ENCODE measurements at regions not wholly inside any gene's neighbourhood (a gene's known extent, or its start where the extent isn't known, plus 50 kb on each side); places are given as distances from the start of the nearest gene placed in this dataset.

DNA sequence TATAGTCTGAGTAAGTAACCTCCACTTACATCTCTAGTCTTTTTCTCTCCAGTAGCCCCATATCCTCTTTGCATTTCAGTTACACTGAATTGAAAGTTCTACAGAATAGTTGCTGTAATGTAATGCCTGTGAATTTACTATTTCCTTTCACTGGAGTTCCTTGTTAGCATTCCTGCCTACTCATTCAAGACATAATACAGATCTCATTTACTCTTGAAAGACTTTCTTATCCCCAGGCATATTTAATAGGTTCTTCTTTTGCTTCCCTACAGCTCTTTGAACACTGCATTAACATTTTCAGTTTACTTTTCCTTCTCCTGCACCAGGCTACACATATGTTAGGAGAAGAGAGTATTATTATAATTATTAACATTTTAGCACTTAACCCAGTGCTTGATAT is 87.6 kb upstream of the OR13F1 start:
- Histone ChIP-seq H3K4me1 (no peaks in the 10 kb centered on the region), H3K4me3 (no peak overlapping the region), H3K27me3 (no peaks in the 10 kb centered on the region), H3K27ac (no peak overlapping the region), H3K9me3 (no peaks in the 10 kb centered on the region), H3K36me3 (no peaks in the 10 kb centered on the region)
- TF ChIP-seq, protein P1, sequence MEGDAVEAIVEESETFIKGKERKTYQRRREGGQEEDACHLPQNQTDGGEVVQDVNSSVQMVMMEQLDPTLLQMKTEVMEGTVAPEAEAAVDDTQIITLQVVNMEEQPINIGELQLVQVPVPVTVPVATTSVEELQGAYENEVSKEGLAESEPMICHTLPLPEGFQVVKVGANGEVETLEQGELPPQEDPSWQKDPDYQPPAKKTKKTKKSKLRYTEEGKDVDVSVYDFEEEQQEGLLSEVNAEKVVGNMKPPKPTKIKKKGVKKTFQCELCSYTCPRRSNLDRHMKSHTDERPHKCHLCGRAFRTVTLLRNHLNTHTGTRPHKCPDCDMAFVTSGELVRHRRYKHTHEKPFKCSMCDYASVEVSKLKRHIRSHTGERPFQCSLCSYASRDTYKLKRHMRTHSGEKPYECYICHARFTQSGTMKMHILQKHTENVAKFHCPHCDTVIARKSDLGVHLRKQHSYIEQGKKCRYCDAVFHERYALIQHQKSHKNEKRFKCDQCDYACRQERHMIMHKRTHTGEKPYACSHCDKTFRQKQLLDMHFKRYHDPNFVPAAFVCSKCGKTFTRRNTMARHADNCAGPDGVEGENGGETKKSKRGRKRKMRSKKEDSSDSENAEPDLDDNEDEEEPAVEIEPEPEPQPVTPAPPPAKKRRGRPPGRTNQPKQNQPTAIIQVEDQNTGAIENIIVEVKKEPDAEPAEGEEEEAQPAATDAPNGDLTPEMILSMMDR (IDR thresholded peaks at IDR 0.05): no peak
- DNase-seq: no peak
- FAIRE-seq: no peak
- no peak for ATAC-seq
- intact Hi-C loops (cut with DNase I): no loop called here

DNA sequence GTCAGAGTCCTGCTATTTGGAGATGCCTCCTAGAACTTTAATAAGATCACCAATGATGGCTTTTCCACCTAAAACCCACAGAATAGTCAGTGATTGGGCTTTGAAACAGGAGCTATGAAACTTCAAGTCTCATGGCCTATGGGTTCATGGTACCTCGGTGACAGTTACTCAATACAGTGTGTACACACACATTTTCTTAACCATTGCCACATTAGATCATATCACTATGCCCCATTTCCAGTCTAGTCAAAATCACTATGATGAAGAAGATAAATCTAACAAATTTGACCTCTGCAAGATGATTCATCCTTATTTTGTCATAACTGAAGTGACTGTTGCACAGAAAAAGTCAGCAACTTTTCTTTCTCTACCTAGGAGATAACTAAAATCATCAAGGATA is 86.8 kb upstream of the OR13F1 start:
- no peak for DNase-seq
- no peaks in the 10 kb centered on the region for H3K4me1 ChIP-seq
- intact Hi-C loops (cut with DNase I): no loop called here
- TF ChIP-seq, protein P1 (IDR thresholded peaks at IDR 0.05): no peak
- H3K4me3 ChIP-seq: no peak overlapping the region
- no peak for FAIRE-seq
- no peaks in the 10 kb centered on the region for H3K9me3 ChIP-seq
- ATAC-seq: no peak
- WGBS, 2 donors: 80 to 84% methylated on average over 1 of the region's 1 CpG
- no peak overlapping the region for H3K27ac ChIP-seq
- H3K36me3 ChIP-seq: no peaks in the 10 kb centered on the region
- H3K27me3 ChIP-seq: no peaks in the 10 kb centered on the region

DNA sequence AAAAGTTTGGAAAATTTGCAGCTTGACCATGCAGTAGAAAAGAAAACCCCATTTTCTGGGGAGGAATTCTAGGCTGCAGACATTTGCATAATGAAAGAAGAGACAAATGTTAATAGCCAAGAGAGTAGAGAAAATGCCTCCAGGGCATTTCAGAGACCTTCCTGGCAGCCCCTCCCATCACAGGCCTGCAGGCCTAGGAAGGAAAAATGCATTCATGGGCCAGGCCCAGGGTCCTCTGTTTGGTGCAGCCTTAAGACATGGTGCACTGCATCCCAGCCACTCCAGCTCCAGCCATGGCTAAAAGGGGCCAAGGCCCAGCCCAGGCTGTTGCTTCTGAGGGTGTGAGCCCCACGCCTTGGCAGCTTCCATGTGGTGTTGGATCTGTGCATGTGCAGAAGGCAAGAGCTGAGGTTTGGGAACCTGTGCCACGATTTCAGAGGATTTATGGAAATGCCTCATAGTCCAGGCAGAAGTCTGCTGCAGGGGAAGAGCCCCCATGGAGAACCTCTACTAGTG is 75.0 kb upstream of the OR13F1 start:
- intact Hi-C loops (cut with DNase I): no loop called here
- 36 to 63% methylated on average over 2 of the region's 2 CpGs for WGBS, 2 donors
- FAIRE-seq: no peak
- Histone ChIP-seq H3K27ac (no peak overlapping the region), H3K4me1 (no peaks in the 10 kb centered on the region), H3K9me3 (no peaks in the 10 kb centered on the region), H3K4me3 (no peak overlapping the region), H3K36me3 (no peaks in the 10 kb centered on the region), H3K27me3 (no peaks in the 10 kb centered on the region)
- no peak for ATAC-seq
- peak in 1 of 6 donors; percentile 31 for DNase-seq
- TF ChIP-seq, protein P1 (IDR thresholded peaks at IDR 0.05): no peak

DNA sequence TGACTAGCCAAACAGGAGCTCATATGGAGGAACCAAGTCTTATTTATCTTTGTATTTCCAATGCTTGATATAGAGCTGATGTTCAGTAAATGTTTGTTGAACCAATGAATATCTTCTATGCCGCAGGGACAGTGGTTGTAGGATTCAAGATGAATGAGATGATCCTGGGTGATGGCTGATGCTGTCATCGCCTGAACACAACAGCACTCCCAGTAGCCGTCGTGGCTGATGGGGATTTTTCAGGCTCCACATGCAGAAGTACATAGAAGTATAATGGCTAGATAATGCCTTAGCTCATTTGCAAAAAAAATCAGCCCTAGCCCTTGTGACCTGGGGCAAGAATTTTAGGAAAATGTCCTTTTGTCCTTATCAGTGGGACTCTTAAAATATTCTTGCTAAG is 69.0 kb upstream of the OR13F1 start:
- FAIRE-seq: no peak
- intact Hi-C loops (cut with DNase I): no loop called here

DNA sequence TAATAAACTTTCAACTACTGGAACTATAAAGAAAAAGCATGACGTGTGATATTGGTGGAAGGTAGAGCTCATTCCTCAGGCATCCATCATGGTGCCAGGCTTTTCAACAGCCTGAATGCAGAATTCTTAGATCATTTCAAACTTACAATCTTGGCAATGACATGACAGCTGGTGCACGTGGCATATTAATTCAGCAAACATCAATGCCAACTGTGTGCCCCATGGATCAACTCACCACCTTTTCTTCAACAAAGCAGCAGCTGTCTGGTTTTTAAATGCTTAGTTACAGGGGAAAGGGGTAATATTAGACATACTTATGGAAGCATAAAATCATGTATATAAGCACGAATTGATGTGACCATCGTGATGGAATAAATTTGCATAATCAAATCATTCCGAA is 56.0 kb upstream of the OR13F1 start:
- H3K4me3 ChIP-seq: no peak overlapping the region
- no peak for FAIRE-seq
- no peak for ATAC-seq
- TF ChIP-seq, protein P1 (IDR thresholded peaks at IDR 0.05): no peak
- H3K27ac ChIP-seq: no peak overlapping the region
- 38 to 51% methylated on average over 5 of the region's 5 CpGs for WGBS, 2 donors
- no peak for DNase-seq
- H3K4me1 ChIP-seq: no peaks in the 10 kb centered on the region
- intact Hi-C loops (cut with DNase I): no loop called here
- no peaks in the 10 kb centered on the region for H3K27me3 ChIP-seq
- H3K9me3 ChIP-seq: no peaks in the 10 kb centered on the region
- no peaks in the 10 kb centered on the region for H3K36me3 ChIP-seq

More for the DNA sequence above, 69.0 kb upstream of the OR13F1 start:
- Histone ChIP-seq H3K27ac (no peak overlapping the region), H3K27me3 (no peaks in the 10 kb centered on the region), H3K4me3 (no peak overlapping the region), H3K9me3 (no peaks in the 10 kb centered on the region), H3K36me3 (no peaks in the 10 kb centered on the region), H3K4me1 (no peaks in the 10 kb centered on the region)
- ATAC-seq (no peak), DNase-seq (no peak)
- WGBS, 2 donors: 69 to 78% methylated on average over 4 of the region's 4 CpGs
- TF ChIP-seq, protein P1 (IDR thresholded peaks at IDR 0.05): no peak
